SK-N-SH (cell line): ENCODE measurements at regions not wholly inside any gene's neighbourhood (a gene's known extent, or its start where the extent isn't known, plus 50 kb on each side); places are given as distances from the start of the nearest gene placed in this dataset.

ENCODE experiments used
- CTCF ChIA-PET: fragments of 300-600, 350-600 bp; formaldehyde crosslinking; extraction: SDS; loops from one replicate; lab custom pipeline; 2021; lab: Yijun Ruan, JAX
- POLR2A ChIA-PET: fragments of 350-600 bp; sonication (Branson Sonifier 250); formaldehyde crosslinking; extraction: SDS; loops from one replicate; lab custom pipeline; 2020; ENCODE audit warnings: antibody characterized with exemption, inconsistent platforms; lab: Yijun Ruan, JAX
- DNase-seq: peaks from one replicate; pipeline ENCODE4 v3.0.0; 2012
- H2AFZ ChIP-seq: fragments of 200-600 bp; sonication (generic); 2 replicates; pipeline ENCODE4 v1.8.1; 2016; ENCODE audit warnings: antibody characterized with exemption, mild to moderate bottlenecking, low read depth
- H3F3A ChIP-seq: fragments of 200-600 bp; sonication (generic); replicated peaks from 2 replicates; pipeline ENCODE3; 2016; ENCODE audit warnings: antibody characterized with exemption, mild to moderate bottlenecking; ENCODE audit not compliant: insufficient read depth
- H3K27ac ChIP-seq, 2 experiments: fragments of 200-500 bp in 1 of 2; fragments of 200-600 bp in 1 of 2; sonication (Bioruptor generic) in 1 of 2; sonication (generic), shearing (Covaris generic) in 1 of 2; 2 replicates each; pipeline versions ENCODE4 v1.5.1 to v1.6.1; 2014 to 2016; ENCODE audit warnings: low read depth in 2 of 2, inconsistent platforms in 1 of 2, low read length in 1 of 2, mild to moderate bottlenecking in 1 of 2, mixed read lengths in 1 of 2
- H3K27me3 ChIP-seq: fragments of 200-600 bp; sonication (generic), shearing (Covaris generic); 2 replicates; pipeline ENCODE4 v1.6.1; 2016; ENCODE audit warnings: mixed run types; ENCODE audit not compliant: insufficient read depth
- H3K36me3 ChIP-seq, 2 experiments: fragments of 200-500 bp in 1 of 2; fragments of 200-600 bp in 1 of 2; sonication (Bioruptor generic) in 1 of 2; sonication (generic) in 1 of 2; replicated peaks in 1 of 2; 2 replicates each; pipeline versions ENCODE3 to v1.5.1; 2014 to 2016; ENCODE audit warnings: low read length in 1 of 2, mild to moderate bottlenecking in 1 of 2; ENCODE audit not compliant: insufficient read depth in 2 of 2, control insufficient read depth in 1 of 2
- H3K4me1 ChIP-seq, 2 experiments: fragments of 200-500 bp in 1 of 2; fragments of 200-600 bp in 1 of 2; sonication (Bioruptor generic) in 1 of 2; sonication (generic), shearing (Covaris generic) in 1 of 2; 2 replicates each; pipeline versions ENCODE4 v1.5.1 to v1.6.1; 2014 to 2016; ENCODE audit warnings: low read depth in 1 of 2, low read length in 1 of 2, mixed run types in 1 of 2; ENCODE audit not compliant: insufficient read depth in 2 of 2, control insufficient read depth in 1 of 2
- H3K4me2 ChIP-seq: fragments of 200-600 bp; sonication (generic), shearing (Covaris generic); 2 replicates; pipeline ENCODE4 v1.6.1; 2017; ENCODE audit warnings: mixed run types
- H3K4me3 ChIP-seq, 2 experiments: fragments of 200-500 bp in 1 of 2; fragments of 200-600 bp in 1 of 2; sonication (Bioruptor generic) in 1 of 2; sonication (generic), shearing (Covaris generic) in 1 of 2; 2 replicates each; pipeline versions ENCODE4 v1.5.1 to v1.8.1; 2014 to 2016; ENCODE audit warnings: low read depth in 2 of 2, inconsistent platforms in 1 of 2, low read length in 1 of 2, mild to moderate bottlenecking in 1 of 2, mixed read lengths in 1 of 2, moderate library complexity in 1 of 2
- H3K79me2 ChIP-seq: fragments of 200-600 bp; sonication (generic); 2 replicates; pipeline ENCODE4 v1.8.1; 2017; ENCODE audit warnings: mild to moderate bottlenecking; ENCODE audit not compliant: insufficient read depth
- H3K9ac ChIP-seq: fragments of 200-600 bp; sonication (generic); 2 replicates; pipeline ENCODE4 v1.6.1; 2017; ENCODE audit warnings: mixed run types
- H3K9me2 ChIP-seq: fragments of 200-600 bp; sonication (generic); 2 replicates; pipeline ENCODE4 v1.6.1; 2017; ENCODE audit warnings: mixed run types
- H3K9me3 ChIP-seq: fragments of 200-600 bp; sonication (generic); 2 replicates; pipeline ENCODE4 v1.6.1; 2017; ENCODE audit warnings: mixed run types, mild to moderate bottlenecking, moderate library complexity
- H4K20me1 ChIP-seq: fragments of 200-600 bp; sonication (generic); 2 replicates; pipeline ENCODE4 v1.6.1; 2017; ENCODE audit warnings: mild to moderate bottlenecking, mixed run types; ENCODE audit not compliant: insufficient read depth
- CHD2 ChIP-seq: fragments of 150-350 bp; IDR thresholded peaks from 2 replicates; pipeline ENCODE4 v1.6.1; 2018; ENCODE audit warnings: low read length; ENCODE audit not compliant: partially characterized antibody
- ELF1 ChIP-seq: IDR thresholded peaks from 2 replicates; pipeline ENCODE4 v1.4.0; 2012
- EP300 ChIP-seq, 2 experiments: IDR thresholded peaks; 2 replicates each; pipeline versions ENCODE4 v1.4.0 to v1.6.1; 2012; ENCODE audit warnings: borderline replicate concordance in 1 of 2, low read depth in 1 of 2, low read length in 1 of 2
- FOSL2 ChIP-seq: IDR thresholded peaks from 2 replicates; pipeline ENCODE4 v1.4.0; 2012; ENCODE audit warnings: low read depth, mild to moderate bottlenecking, moderate library complexity, borderline replicate concordance
- GABPA ChIP-seq: IDR thresholded peaks from 2 replicates; pipeline ENCODE4 v1.4.0; 2012; ENCODE audit warnings: low read depth, mild to moderate bottlenecking
- JUND ChIP-seq: IDR thresholded peaks from 2 replicates; pipeline ENCODE4 v1.4.0; 2012
- MAX ChIP-seq: IDR thresholded peaks from 2 replicates; pipeline ENCODE4 v1.4.0; 2012; ENCODE audit warnings: low read depth
- RAD21 ChIP-seq: IDR thresholded peaks from 2 replicates; pipeline ENCODE4 v1.6.1; 2012; ENCODE audit warnings: mild to moderate bottlenecking, low read length
- REST ChIP-seq: IDR thresholded peaks from 2 replicates; pipeline ENCODE4 v1.6.1; 2012; ENCODE audit warnings: mild to moderate bottlenecking, low read depth, low read length, moderate library complexity
- RFX5 ChIP-seq: IDR thresholded peaks from 2 replicates; pipeline ENCODE4 v1.6.1; 2012; ENCODE audit warnings: mild to moderate bottlenecking, improper control_type of control experiment, low read length
- RXRA ChIP-seq: IDR thresholded peaks from 2 replicates; pipeline ENCODE4 v1.4.0; 2012; ENCODE audit warnings: low read depth, mild to moderate bottlenecking, borderline replicate concordance
- SIN3A ChIP-seq: IDR thresholded peaks from 2 replicates; pipeline ENCODE4 v1.6.1; 2012; ENCODE audit warnings: low read depth, mild to moderate bottlenecking, low read length, moderate library complexity, borderline replicate concordance
- USF1 ChIP-seq: IDR thresholded peaks from 2 replicates; pipeline ENCODE4 v1.4.0; 2012; ENCODE audit warnings: low read depth, borderline replicate concordance
- WGBS: methylation state at CpG from one replicate; pipeline ENCODE4 v1.1.6; 2017; ENCODE audit warnings: low lambda C conversion rate; 5-methylcytosine and 5-hydroxymethylcytosine counted together

GRCh38 chr17:6365200-6365943 is 69.5 kb downstream of the AIPL1 start:
- Histone ChIP-seq H3K27ac (no peak overlapping the region), H3K9ac (no peak overlapping the region), H3K9me2 (no peaks in the 10 kb centered on the region), H3K4me1 (no peaks in the 10 kb centered on the region), H2AFZ (no peak overlapping the region), H3K4me2 (no peak overlapping the region), H4K20me1 (0 out of 2 replicates have a peak, but pooled peaks cover 4% of the 10 kb centered on the region), H3K27me3 (peaks cover 27% of the 10 kb centered on the region), H3F3A (no peaks in the 10 kb centered on the region), H3K4me3 (no peak overlapping the region), H3K79me2 (no peaks in the 10 kb centered on the region), H3K36me3 (no peaks in the 10 kb centered on the region), H3K9me3 (no peaks in the 10 kb centered on the region)
- WGBS, result 33% methylated on average over 13 of the region's 13 CpGs
- no peak for DNase-seq
- TF ChIP-seq CHD2, result no peak
- no peak for TF ChIP-seq FOSL2
- TF ChIP-seq RAD21, result no peak
- TF ChIP-seq USF1, result no peak
- TF ChIP-seq JUND, result no peak
- POLR2A ChIA-PET, result no interaction called here
- CTCF ChIA-PET, result interaction anchor here (1.2 kb wide), 1 partner anchor 71 kb away, joined by 3 read pairs; no protein-coding TSS in a partner anchor

- POLR2A ChIA-PET, result no interaction called here
- H3K9me3 ChIP-seq, result no peaks in the 10 kb centered on the region
- peaks cover 27% of the 10 kb centered on the region for H3K27me3 ChIP-seq
- no peaks in the 10 kb centered on the region for H3K79me2 ChIP-seq
- H2AFZ ChIP-seq, result no peak overlapping the region
- WGBS, result 6% methylated on average over 5 of the region's 5 CpGs
- H3K9me2 ChIP-seq, result no peaks in the 10 kb centered on the region
- 0 out of 2 replicates have a peak, but pooled peaks cover 4% of the 10 kb centered on the region for H4K20me1 ChIP-seq
- TF ChIP-seq RFX5, result peak; percentile 93
- TF ChIP-seq ELF1, result no peak
- TF ChIP-seq GABPA, result no peak
- no peak for TF ChIP-seq REST
- TF ChIP-seq EP300 (IDR thresholded peaks at IDR 0.05; ENCODE audit: borderline replicate concordance in 1 of 2, low read depth in 1 of 2, low read length in 1 of 2), result no peak
- TF ChIP-seq MAX, result no peak
- TF ChIP-seq SIN3A, result no peak
- peak; percentile 17; the same call in 1 of the 2 replicates for TF ChIP-seq USF1
- no peak for TF ChIP-seq RXRA
- TF ChIP-seq, all 33 proteins: peak for 2
- Histone ChIP-seq H3K9ac (no peak overlapping the region), H3K36me3 (no peaks in the 10 kb centered on the region), H3K27ac (no peak overlapping the region), H3F3A (no peaks in the 10 kb centered on the region), H3K4me2 (no peak overlapping the region), H3K4me3 (no peak overlapping the region), H3K4me1 (no peaks in the 10 kb centered on the region)
- peak; percentile 42 for DNase-seq
- CTCF ChIA-PET, result no interaction called here
Measured at GRCh38 chr17:6361733-6362132, 73.2 kb downstream of the AIPL1 start.
